CD4-positive, alpha-beta T cell treated with Interleukin-10 for 1 hour (primary cell): ENCODE measurements at regions not wholly inside any gene's neighbourhood (a gene's known extent, or its start where the extent isn't known, plus 50 kb on each side); places are given as distances from the start of the nearest gene placed in this dataset.
"Not testable (repeated sequence)": the region's sequence is repeated elsewhere in the genome, so short reads cannot be mapped to it uniquely, and the experiment has no call there.

ENCODE experiments used
- DNase-seq: peaks from one replicate; pipeline ENCODE4 v3.0.0-alpha.2; 2020

DNA sequence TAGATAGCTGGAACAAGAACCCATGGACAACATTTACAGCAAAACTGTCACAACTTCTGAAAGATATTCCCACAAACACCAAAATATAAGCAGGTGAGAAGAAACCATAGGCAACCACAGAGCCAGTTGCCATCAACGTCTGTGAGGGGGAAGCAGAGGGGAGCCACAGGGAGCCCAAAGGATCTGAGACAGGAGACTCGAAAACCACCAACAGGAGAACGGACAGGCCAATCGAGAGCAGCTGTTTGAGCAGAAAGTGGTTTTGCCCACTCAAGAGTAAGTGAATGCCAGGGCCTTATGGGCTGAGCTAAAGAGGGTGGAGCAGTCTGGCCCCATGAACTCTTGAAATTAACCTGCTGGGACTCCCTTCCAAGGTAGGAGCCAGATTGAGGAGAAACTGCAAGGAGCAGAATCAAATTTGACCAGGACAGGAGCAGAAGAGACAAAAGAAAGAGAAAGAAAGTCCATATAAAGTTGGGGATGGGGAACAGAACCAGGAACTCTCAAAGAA lies 195.4 kb downstream of the ANKRD60 start:
- no peak for DNase-seq

DNA sequence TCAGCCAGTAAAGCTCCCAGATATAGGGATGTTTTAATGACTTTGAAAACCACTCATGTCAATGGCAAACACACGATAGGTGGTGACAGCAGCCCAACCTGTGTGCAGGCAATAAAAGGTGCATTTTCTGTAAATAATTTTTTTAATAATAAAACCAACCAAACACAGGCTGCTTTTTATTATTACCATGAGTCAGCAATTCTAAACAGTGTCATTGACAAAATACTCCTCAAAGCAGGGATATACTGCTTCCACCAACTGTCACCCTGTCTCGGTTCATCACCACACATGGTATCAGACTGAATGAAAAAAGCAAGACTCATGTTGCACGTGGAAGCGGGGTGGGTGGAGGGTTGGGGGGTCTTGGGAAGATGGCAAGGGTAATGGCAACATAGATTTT lies 195.9 kb downstream of the ANKRD60 start:
- no peak for DNase-seq

DNA sequence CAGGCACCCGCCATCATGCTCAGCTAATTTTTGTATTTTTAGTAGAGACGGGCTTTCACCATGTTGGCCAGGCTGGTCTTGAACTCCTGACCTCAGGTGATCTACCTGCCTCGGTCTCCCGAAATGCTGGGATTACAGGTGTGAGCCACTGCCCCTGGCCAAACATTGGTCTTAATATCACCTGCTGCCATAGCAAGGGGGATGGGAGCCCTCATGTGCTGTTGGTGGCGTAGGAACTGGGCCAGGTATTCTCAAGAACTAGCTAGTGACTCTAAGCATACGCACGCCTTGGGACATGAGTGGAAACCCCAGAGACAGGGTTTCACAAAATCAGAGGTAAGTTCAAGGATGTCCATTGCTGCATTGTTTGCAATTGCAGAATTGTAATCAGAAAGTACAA lies 197.1 kb downstream of the ANKRD60 start:
- not testable (repeated sequence) for DNase-seq

DNA sequence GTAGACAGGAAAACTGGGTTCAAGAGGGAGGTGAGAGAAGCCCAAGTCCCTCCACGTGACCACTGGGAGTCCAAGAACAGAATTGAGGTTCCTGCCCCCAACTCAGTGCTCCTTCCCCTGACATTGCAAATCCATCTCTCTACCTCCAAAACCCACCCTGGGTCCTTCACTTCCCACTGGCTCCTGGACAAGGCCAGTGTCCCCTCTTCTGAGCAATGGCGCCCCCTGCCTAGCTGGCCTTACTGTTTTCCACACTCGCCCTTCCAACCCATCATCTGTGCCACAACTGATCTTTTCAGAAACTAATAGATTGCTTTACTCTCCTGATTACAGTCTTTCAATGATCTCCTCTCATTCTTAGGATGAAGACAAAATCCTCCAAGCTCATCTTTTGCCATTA lies 200.3 kb downstream of the ANKRD60 start:
- DNase-seq = no peak

DNA sequence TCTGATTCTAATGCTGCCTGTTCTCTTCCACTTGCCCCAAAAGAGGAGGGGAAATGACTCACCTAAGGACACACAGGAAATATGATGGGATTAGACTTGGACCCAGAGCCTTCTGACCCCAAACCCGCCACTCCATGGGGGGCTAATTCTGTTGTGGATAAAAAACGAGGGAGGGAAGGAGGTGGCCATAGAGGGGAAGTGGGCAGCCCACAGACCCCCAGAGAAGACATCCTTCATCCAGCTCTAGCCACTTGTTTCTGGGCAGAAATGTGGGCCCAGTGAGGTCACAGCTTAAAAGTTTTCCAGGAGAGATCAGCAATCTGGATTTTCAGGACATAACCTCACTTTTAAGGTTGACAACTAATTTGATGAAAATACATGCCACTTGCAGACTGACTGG lies 202.1 kb downstream of the ANKRD60 start:
- DNase-seq = no peak

DNA sequence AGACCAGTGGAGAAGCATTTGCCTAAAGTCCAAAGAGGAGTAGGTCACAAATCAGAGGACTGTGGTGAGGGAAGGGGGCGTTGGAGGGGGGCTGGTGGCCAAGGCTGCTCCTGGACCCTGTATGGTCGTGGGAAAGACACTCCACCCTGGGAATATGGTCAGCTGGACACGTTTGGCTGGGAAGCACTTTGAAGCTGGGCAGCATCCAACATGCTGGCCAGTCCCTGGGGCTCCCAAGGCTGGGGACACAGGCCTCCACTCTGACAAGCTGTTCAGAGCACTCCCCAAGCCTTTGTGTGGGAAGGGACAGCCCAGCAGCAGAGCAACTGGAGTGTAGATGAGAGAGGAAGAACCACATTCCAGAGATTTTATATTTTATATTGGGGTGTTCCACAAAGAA lies 203.2 kb downstream of the ANKRD60 start:
- DNase-seq = no peak

DNA sequence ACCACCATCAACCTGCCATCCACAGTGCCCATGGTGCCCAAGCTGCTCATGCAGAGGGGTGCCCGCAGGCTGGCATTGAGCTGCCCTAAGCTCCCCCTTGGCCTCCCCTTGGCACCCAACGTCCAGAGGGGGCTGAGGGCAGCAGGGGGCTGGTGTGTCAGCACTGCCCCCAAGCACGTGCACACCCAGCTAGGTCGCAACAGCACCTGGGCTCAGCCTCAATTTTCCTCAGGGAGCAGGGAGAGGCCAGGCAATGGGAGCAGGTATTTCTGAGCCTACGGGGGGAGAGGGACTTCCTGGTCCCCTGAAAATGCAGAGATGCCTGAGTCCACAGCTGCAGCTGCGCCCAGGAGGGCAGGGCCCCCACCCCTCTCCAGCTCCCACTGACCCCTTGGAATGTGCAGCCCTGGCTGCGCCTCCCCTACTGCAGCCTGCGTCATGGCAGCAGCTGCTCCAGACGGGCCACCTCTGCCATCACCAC lies 204.2 kb downstream of the ANKRD60 start:
- DNase-seq = no peak

DNA sequence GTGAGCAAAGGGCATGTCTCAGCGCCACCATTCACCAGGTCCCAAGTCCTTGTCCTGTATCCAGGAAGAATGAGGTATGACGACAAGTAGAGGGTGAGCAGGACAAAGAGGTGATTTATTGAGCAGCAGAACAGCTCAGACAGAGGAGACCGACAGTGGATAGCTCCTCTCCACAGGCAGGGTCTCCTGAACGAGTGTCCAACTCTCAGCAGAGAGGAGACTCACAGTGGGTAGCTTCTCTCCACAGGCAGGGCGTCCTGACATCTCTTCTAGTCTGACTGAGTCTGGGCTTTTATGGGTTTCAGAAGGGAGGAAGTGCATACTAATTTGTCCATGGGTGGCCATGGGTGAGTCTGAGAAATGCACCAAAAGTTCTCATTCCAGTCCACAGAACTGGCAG lies 204.7 kb downstream of the ANKRD60 start:
- DNase-seq = no peak

DNA sequence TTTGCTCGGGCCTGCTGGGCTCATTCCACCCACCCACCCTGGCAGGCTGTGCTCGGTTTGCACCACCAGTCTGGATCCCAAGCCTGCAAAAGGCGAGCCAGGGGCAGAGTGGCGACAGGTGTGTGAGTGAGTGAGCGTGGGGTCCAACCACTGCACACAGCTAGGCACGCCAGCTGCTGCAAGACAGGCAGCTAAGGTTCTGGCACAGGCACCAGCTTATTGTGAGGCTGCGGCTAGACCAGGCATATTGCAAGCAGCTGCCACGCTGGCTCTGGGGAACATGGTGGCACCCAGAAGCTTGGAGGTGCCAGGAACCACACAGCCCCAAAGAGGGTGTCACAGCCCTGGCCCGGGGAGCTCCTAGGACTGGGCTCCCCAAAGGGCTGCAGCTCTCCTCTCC lies 205.1 kb downstream of the ANKRD60 start:
- no peak for DNase-seq

DNA sequence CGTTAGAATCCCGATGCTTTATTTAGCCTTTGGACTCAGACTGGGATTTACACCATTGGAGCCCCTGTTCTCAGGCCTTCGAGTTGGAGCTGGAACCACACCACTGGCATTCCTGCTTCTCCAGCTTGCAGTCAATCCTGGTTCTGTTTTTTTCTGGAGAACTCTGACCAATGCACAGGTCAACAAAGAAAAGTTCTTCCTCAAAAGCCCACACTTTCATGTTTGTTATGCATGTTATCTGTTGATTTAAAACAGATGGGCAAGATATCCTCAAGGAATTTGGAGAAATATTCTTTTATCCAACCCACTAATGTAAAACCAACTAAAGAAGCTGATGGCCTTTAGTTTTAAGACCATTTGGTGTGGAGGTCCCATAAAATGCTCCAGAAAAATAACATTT lies 205.7 kb downstream of the ANKRD60 start:
- no peak for DNase-seq

DNA sequence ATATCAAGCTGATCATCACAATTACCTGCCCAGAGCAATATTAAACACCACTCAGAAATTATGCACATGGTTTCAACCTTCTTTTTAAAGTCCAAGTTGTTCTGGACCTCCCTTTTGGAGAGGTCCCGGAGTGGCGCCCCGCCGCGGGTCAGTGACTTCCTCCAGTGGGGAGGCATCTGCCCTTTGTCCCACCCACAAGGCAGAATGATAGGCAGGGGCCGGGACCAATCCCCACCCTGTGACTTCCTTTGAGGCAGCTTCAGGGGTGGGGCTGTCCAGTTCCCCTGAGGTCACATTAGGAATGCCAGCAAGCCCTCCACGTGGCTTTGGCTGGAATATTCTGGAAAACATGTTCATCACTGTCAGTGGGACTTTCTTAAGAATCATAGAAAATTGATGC lies 207.0 kb downstream of the ANKRD60 start:
- no peak for DNase-seq

DNA sequence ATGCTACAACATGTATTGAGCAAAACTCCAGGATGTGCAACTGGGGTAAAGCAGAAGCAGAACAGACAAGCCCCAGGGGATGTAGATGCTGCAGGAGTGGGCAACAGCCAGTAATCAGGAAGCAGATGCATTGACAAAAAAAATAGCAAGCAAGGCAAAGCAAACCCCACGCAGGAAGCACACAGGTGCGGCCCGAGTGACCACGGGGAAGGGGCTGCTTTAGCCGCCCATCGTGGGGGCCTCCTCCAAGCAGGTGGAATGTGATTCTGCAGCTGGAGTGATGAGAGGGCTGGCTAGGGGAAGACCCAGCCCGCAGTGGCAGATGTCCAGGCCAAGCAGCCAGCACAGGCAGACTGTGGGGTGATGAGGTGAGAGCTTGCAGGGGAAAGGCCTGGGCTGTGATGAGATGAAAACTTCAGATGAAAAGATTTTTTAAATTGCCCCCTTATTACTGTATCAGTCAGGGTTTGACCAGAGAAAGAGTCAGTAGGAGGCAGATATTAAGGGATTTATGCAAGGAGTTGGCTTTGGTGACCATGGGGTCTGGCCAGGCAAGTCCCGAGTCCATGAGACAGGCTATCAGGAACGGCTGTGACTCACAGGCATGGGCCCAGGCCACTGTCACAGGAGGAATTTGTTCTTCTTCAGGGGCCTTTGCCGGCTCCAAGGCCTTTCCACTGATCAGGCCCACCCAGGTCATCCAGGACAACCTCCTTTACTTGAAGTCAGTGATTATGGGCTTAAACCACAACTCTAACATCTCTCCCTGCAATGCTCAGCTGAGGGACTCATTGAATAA lies 207.6 kb downstream of the ANKRD60 start:
- no peak for DNase-seq

DNA sequence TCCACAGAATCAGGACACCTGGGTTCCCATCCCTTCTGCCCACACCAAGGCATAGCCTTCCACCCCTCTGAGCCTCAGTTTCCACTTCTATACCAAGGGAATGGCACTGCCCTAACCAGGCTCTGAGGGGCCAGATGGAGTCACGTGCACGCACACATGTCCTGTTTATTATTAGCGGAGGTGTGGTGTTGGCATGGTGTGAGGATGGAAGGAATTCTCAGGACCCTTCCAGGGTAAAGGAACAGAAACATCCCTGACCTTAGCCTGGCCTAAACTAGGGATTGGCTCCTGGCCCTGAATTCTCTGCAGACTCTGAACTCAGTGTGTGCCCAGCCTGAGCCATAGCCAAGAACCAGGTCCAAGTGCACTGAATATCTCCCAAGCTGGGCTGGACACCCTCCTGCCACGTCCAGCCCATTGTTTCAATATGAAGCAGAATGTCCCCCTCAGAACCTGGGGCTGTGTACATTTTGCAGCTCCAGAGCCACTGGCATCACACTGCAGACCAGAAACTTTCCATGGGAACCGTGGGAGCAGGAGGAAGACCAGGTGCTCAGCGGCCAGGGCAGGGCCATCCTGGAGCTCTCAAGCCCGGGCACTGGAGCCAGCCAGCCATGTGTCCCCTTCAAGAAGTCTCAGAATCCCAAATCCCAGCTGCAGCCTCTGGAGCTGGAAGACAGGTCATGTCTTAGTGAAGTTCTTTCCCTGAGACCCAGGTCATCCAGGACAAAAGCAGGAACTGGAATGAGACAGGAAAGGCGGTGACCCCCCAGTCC lies 208.4 kb downstream of the ANKRD60 start:
- no peak for DNase-seq

DNA sequence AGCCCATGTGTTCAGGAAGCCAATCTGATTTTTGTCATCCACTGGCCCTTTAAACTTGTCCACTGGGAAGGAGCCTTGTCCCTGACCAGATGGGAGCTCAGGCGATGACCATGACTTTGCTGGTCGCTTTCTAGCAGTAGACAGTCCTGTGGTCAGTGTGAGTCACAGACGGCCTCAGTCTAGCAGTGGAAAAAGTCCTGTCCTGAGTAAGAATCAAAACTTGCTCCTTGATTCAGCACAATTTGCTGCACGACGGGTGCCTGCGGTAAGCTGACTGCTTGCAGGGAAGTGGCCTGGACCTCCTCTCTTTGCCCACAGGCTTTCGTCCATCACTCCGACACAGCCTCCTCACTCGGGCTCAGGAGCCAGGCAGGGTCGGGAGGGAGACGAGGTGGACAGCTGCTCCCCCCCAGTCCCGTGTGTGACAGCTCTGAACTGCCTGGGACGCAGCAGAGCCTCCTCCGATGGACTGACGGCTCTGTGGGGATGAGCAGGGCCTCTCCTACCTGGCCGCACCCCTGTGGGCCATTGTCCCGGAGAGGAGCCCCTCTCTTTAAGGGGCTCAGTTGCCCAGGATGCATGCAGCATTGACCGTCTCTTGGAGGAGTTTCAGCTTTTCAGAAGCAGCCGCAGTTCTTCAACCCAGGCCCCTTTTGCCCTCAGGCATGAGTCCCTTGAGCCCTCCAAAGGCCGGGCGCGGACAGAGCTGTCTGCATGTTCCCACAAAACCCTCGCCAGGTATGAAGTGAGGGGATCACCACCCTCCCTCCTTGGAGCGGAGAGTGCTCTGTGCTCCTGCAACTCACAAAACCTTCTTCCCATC lies 209.2 kb downstream of the ANKRD60 start:
- no peak for DNase-seq

DNA sequence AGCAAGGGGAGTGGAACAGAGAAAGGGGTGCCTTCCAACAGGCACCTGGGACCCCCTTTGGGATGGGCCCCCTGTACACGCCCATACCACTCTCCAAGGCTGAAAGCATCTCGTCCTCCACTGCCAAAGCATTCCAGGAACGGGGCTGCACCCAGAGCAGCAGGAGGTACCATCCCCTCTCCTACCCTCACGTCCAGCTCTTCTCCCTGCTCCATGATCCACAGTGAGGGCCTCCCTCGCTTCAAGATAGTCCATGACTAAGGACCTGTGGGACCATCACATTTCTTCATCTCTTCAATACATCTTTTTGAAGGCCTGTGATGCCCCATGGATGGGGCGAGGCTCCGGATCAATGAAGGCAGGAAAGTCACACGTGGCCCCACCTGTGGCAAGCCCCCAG lies 209.9 kb downstream of the ANKRD60 start:
- DNase-seq = no peak

DNA sequence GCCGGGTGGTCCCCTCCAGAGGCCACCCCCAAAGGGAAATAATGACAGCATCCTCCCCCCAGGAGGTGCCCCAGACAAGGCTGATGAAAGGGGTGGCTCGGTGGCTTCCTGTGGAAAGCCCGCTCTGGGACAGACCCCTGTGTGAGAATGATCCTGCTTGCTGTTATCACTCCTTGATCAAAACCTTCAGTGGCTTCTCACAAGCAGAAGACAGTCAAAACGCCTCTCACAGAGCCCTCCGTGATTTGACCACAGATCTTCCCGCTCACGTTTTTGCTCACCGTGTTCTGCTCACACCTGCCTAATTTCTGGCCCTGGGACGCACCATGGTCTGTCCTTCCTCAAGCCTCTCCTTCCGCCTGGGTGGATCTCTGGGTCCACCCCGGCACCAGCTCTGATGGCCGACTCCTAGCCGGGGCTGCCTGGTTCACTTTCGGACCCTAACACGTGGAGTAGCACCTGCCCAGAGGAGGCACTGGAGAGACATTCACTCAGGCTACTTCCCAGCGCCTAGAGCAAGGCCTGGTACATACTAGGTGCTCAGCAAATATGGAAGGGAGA lies 210.4 kb downstream of the ANKRD60 start:
- DNase-seq = no peak

DNA sequence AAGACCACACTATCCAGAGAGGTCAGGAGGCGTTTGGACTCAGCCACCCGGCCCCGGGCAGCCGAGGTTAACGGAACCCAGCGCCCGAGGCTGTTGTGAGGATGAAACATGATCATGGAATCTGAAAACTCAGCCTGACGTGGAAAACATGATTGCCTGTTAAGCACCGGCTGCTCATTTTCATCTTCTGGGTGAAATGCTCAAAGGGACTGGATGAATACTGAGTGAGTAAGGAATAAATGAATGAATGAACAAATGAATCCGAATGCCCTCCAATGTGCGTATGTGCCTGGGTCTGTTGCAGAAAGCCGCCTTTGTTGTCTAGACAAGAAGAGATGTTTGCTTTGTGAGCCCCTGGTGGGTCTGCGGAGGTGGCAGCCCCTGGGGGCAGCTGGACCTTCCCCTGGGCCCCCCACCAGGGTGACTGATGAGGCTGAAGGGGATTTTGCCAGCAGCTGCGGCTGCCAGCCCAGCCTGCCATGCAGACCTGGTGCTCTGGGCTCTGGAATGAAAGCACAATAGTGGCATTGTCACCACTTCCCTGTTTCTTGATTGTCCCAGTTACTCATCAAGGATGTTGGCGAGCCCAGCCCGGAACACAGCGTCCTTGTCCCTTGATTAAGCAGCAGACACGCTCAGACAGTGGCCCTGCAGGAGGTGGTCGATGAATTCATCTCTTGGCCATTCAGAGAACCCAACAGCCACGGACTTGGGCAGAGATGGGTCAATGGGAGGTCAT lies 211.1 kb downstream of the ANKRD60 start:
- no peak for DNase-seq

DNA sequence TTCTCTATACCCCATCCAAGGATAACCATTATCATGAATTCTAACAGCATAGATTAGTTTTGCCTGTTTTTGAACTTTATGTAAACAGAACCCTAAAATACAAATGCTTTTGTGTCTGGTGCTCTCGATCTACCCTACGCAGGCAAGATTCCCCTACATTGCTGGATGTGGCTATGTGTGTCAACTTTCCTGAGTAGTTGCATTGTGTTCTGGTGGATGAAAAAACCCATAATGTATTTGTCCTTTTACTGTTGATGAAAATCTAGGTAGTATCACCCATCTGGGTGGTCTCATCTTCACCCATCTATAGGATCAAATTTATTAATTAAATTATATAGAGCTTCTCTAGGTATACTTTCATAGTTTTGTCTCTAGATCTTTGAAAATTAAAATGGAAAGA lies 211.7 kb downstream of the ANKRD60 start:
- no peak for DNase-seq

DNA sequence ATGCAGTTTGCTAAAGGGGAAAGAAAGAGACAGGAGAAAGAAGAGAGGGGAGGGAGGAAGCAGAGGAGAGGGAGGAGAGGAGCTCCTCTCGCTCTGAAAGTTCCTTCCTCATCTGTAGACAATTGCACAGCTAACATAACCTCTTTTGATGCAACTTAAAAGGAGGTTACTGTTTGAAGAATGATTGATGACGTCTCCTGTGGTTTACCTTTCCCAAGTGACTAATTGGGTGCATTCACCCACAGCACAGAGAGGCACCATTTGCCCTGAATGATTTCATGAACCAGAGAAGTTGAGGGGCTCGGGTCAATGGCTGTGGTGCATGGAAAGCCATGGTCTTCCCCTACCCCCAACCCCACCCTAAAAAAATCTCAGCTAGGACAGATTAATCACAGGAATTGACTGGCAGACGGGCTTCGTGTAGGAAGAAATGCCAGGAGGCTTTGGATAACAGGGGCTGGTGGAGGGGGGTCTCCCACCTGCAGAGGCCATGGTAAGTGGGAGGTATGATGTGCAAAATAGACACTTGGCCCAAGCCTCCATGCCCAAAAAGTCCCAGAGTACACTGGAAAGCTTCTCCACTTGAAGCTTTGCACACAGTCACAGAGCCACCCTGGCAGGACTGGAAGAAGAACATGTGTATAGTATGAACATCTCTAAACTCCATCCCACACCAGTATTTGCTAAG lies 213.7 kb downstream of the ANKRD60 start:
- peak; percentile 36 for DNase-seq

DNA sequence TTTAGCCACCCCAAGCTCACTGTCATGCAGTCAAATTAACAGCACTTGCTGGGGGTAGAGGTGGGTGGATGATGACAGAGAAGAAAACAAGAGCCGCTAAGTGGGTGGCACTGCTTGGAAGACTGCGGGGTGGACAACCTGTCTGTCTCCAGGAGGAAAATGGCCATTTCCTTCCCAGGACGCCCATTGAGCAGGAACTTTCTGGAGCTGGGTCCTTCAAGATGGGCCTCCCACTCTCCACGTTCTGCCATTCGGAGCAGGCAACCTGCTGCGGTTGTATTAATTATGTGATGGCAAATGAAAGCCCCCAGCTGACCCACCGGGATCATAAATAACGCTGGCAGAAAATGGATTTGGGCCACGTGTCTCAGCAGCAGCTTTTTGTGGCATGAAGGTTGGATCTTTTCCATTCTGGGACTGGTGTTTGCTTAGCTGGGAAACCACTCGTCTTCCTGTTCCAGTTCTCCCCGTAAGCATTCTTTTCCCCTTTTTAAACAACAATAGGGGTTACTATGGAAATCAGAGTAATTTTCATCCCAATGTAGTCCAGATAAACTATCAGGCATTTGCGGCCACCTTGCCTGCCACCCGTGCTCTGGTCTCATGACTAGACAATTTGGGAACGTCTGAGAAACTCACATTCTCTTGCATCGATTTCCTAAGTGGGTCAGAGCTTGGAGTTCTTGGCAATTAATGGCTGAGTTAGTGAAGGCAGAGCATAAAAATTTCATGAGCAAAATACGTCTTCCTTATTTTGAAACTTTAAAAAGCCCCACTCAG lies 215.5 kb downstream of the ANKRD60 start:
- DNase-seq = no peak
